Smooth muscle cell (in vitro differentiated cells): ENCODE measurements at regions not wholly inside any gene's neighbourhood (a gene's known extent, or its start where the extent isn't known, plus 50 kb on each side); places are given as distances from the start of the nearest gene placed in this dataset.
"Not testable (repeated sequence)": the region's sequence is repeated elsewhere in the genome, so short reads cannot be mapped to it uniquely, and the experiment has no call there.

Experiments
- DNase-seq: peaks from one replicate; lab custom pipeline; 2025; ENCODE audit not compliant: unreplicated experiment; lab: John Stamatoyannopoulos, UW
- H2AFZ ChIP-seq: fragments of 200-600 bp; sonication (generic); 2 replicates; pipeline ENCODE4 v1.6.0; 2016; ENCODE audit warnings: antibody characterized with exemption, low read depth, mild to moderate bottlenecking
- H3F3A ChIP-seq: fragments of 200-600 bp; sonication (generic); 2 replicates; pipeline ENCODE4 v1.6.0; 2017; ENCODE audit warnings: antibody characterized with exemption, low read depth
- H3K27ac ChIP-seq: fragments of 200-600 bp; sonication (generic); 2 replicates; pipeline ENCODE4 v1.5.1; 2016; ENCODE audit warnings: low read depth, mild to moderate bottlenecking
- H3K27me3 ChIP-seq: fragments of 200-600 bp; sonication (generic); 2 replicates; pipeline ENCODE4 v1.6.1; 2016; ENCODE audit warnings: low read depth, mild to moderate bottlenecking
- H3K36me3 ChIP-seq: fragments of 200-600 bp; sonication (generic); 2 replicates; pipeline ENCODE4 v1.5.1; 2016; ENCODE audit warnings: low read depth
- H3K4me1 ChIP-seq: fragments of 200-600 bp; sonication (generic); 2 replicates; pipeline ENCODE4 v1.5.1; 2016; ENCODE audit warnings: low read depth
- H3K4me2 ChIP-seq: fragments of 200-600 bp; sonication (generic); 2 replicates; pipeline ENCODE4 v1.6.0; 2016; ENCODE audit warnings: mild to moderate bottlenecking
- H3K4me3 ChIP-seq: fragments of 200-600 bp; sonication (generic); 2 replicates; pipeline ENCODE4 v1.5.1; 2016; ENCODE audit warnings: mild to moderate bottlenecking
- H3K79me2 ChIP-seq: fragments of 200-600 bp; sonication (generic); 2 replicates; pipeline ENCODE4 v1.6.0; 2016; ENCODE audit warnings: low read depth, mild to moderate bottlenecking
- H3K9ac ChIP-seq: fragments of 200-600 bp; sonication (generic); 2 replicates; pipeline ENCODE4 v1.6.0; 2016; ENCODE audit warnings: low read depth
- H3K9me3 ChIP-seq: fragments of 200-600 bp; sonication (generic); replicated peaks from 2 replicates; pipeline ENCODE4 v1.5.1; 2016; ENCODE audit warnings: low read depth
- H4K20me1 ChIP-seq: fragments of 200-600 bp; sonication (generic); 2 replicates; pipeline ENCODE4 v1.6.0; 2016; ENCODE audit warnings: low read depth
- WGBS: methylation state at CpG from one replicate; pipeline ENCODE4 v1.1.7; 2016; ENCODE audit warnings: low lambda C conversion rate; 5-methylcytosine and 5-hydroxymethylcytosine counted together
- TF ChIP-seq, protein P1 (sequence below): fragments of 200-600 bp; sonication (generic); IDR thresholded peaks from 2 replicates; pipeline ENCODE4 v1.5.1; 2017; ENCODE audit warnings: borderline replicate concordance, mild to moderate bottlenecking, antibody characterized with exemption; ENCODE audit not compliant: insufficient read depth, poor library complexity, severe bottlenecking

GRCh38 chr5:62093411-62093810 lies 212.6 kb upstream of the KIF2A start:
- WGBS, result 70% methylated on average over 2 of the region's 2 CpGs
- H2AFZ ChIP-seq, result peak overlapping the region; percentile 35
- H3K9me3 ChIP-seq, result no peaks in the 10 kb centered on the region
- no peaks in the 10 kb centered on the region for H3K4me1 ChIP-seq
- H3K27ac ChIP-seq, result no peak overlapping the region
- no peak overlapping the region for H3K9ac ChIP-seq
- TF ChIP-seq, protein P1, sequence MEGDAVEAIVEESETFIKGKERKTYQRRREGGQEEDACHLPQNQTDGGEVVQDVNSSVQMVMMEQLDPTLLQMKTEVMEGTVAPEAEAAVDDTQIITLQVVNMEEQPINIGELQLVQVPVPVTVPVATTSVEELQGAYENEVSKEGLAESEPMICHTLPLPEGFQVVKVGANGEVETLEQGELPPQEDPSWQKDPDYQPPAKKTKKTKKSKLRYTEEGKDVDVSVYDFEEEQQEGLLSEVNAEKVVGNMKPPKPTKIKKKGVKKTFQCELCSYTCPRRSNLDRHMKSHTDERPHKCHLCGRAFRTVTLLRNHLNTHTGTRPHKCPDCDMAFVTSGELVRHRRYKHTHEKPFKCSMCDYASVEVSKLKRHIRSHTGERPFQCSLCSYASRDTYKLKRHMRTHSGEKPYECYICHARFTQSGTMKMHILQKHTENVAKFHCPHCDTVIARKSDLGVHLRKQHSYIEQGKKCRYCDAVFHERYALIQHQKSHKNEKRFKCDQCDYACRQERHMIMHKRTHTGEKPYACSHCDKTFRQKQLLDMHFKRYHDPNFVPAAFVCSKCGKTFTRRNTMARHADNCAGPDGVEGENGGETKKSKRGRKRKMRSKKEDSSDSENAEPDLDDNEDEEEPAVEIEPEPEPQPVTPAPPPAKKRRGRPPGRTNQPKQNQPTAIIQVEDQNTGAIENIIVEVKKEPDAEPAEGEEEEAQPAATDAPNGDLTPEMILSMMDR, result no peak
- H3F3A ChIP-seq, result no peaks in the 10 kb centered on the region
- no peak for DNase-seq
- H3K4me3 ChIP-seq, result no peak overlapping the region
- peaks cover 3% of the 10 kb centered on the region for H3K27me3 ChIP-seq
- no peaks in the 10 kb centered on the region for H3K79me2 ChIP-seq
- peak overlapping the region; percentile 45 for H3K4me2 ChIP-seq
- no peaks in the 10 kb centered on the region for H3K36me3 ChIP-seq
- no peaks in the 10 kb centered on the region for H4K20me1 ChIP-seq

GRCh38 chr5:62093976-62094375 lies 212.0 kb upstream of the KIF2A start:
- H3K4me1 ChIP-seq, result no peaks in the 10 kb centered on the region
- no peak overlapping the region for H3K4me3 ChIP-seq
- no peak for DNase-seq
- peak overlapping the region; percentile 45 for H3K4me2 ChIP-seq
- no peaks in the 10 kb centered on the region for H3K36me3 ChIP-seq
- TF ChIP-seq, protein P1, result no peak
- WGBS, result 15% methylated on average over 3 of the region's 3 CpGs
- H3K27me3 ChIP-seq, result peaks cover 3% of the 10 kb centered on the region
- H2AFZ ChIP-seq, result peak overlapping the region; percentile 35
- H3K9ac ChIP-seq, result no peak overlapping the region
- no peaks in the 10 kb centered on the region for H3K79me2 ChIP-seq
- H3F3A ChIP-seq, result no peaks in the 10 kb centered on the region
- no peak overlapping the region for H3K27ac ChIP-seq
- no peaks in the 10 kb centered on the region for H3K9me3 ChIP-seq
- no peaks in the 10 kb centered on the region for H4K20me1 ChIP-seq

DNA sequence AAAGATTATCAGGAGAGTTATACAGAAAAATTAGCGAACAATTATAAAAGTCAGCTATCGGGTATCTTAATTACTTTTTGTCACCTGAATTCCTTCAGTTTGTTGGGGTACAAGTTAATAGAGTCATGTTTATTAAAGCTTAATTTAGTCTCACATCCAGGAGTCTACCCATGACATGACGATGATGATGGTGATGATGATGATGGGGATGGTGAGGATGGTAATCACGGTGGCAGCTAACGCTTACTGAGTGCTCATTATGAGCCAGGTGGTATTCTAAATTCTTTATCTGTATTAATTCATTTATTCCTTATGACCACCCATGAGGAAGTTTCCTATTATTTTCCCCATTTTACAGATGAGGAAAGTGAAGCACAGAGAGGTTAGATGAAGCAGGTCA lies 208.6 kb upstream of the KIF2A start:
- peaks cover 3% of the 10 kb centered on the region for H3K27me3 ChIP-seq
- no peaks in the 10 kb centered on the region for H3K79me2 ChIP-seq
- no peak overlapping the region for H2AFZ ChIP-seq
- H3K27ac ChIP-seq, result no peak overlapping the region
- no peaks in the 10 kb centered on the region for H3K4me1 ChIP-seq
- no peaks in the 10 kb centered on the region for H3K9me3 ChIP-seq
- H3K9ac ChIP-seq, result no peak overlapping the region
- H3F3A ChIP-seq, result no peaks in the 10 kb centered on the region
- WGBS, result 97% methylated on average over 5 of the region's 5 CpGs
- DNase-seq, result no peak
- no peaks in the 10 kb centered on the region for H3K36me3 ChIP-seq
- no peak overlapping the region for H3K4me2 ChIP-seq
- TF ChIP-seq, protein P1, result no peak
- H3K4me3 ChIP-seq, result no peak overlapping the region
- H4K20me1 ChIP-seq, result no peaks in the 10 kb centered on the region

DNA sequence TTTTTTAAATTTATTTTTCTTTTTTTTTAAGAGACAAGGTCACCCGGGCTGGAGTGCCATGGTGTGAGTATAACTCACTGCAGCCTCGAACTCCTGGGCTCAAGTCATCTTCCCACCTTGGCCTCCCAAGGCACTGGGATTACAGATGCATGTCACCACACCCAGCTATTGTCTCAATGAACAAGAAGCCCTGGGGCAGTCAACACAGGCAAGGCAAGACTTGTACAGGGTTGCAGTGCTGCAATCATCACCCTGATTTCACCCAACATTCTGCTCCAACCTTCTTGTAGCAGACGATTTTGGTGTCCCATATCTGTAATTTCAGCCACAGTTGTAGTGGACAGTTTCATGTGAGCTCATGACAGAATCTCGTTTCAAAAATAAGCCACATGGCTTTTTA lies 205.8 kb upstream of the KIF2A start:
- Histone ChIP-seq H3K27ac (no peak overlapping the region), H3K4me3 (no peak overlapping the region), H3K4me2 (no peak overlapping the region), H3F3A (no peaks in the 10 kb centered on the region), H3K79me2 (no peaks in the 10 kb centered on the region), H2AFZ (no peak overlapping the region), H3K9me3 (no peaks in the 10 kb centered on the region), H4K20me1 (no peaks in the 10 kb centered on the region), H3K9ac (no peak overlapping the region), H3K27me3 (peaks cover 3% of the 10 kb centered on the region), H3K36me3 (no peaks in the 10 kb centered on the region), H3K4me1 (no peaks in the 10 kb centered on the region)
- 66% methylated on average over 4 of the region's 4 CpGs for WGBS
- TF ChIP-seq, protein P1, result no peak
- no peak for DNase-seq

- H3K27me3 ChIP-seq, H3K4me3 ChIP-seq, H3F3A ChIP-seq, H3K9me3 ChIP-seq, H3K4me1 ChIP-seq, H3K27ac ChIP-seq, DNase-seq, H3K36me3 ChIP-seq, H3K79me2 ChIP-seq, H3K9ac ChIP-seq, H3K4me2 ChIP-seq, H4K20me1 ChIP-seq, H2AFZ ChIP-seq: not testable (repeated sequence)
- WGBS, result 93% methylated on average over 4 of the region's 4 CpGs
Measured at GRCh38 chr5:62103863-62104262, 202.1 kb upstream of the KIF2A start.
